Transverse colon (tissue), 4 donors: ENCODE measurements at regions not wholly inside any gene's neighbourhood (a gene's known extent, or its start where the extent isn't known, plus 50 kb on each side); places are given as distances from the start of the nearest gene placed in this dataset.
"Not testable (repeated sequence)": the region's sequence is repeated elsewhere in the genome, so short reads cannot be mapped to it uniquely, and the experiment has no call there.

Source experiments
- DNase-seq: peaks from one replicate; pipeline ENCODE4 v3.0.0-alpha.2; 2019
- H3K27ac ChIP-seq, 4 donors: fragments of 200-600 bp; sonication (generic); 2 replicates each; pipeline ENCODE4 v1.5.1; 2016 to 2018; ENCODE audit warnings: inconsistent platforms in 4 of 4
- H3K27me3 ChIP-seq: fragments of 200-600 bp; sonication (generic); 2 replicates; pipeline ENCODE4 v1.5.1; 2017; ENCODE audit warnings: inconsistent platforms
- H3K36me3 ChIP-seq, 4 donors: fragments of 200-600 bp; sonication (generic); 2 replicates each; pipeline ENCODE4 v1.5.1; 2017 to 2019; ENCODE audit warnings: inconsistent platforms in 4 of 4
- H3K4me1 ChIP-seq, 4 donors: fragments of 200-600 bp; sonication (generic); 2 replicates each; pipeline ENCODE4 v1.5.1; 2017 to 2020; ENCODE audit warnings: inconsistent platforms in 4 of 4
- H3K4me3 ChIP-seq, 4 donors: fragments of 200-600 bp; sonication (generic); 1 replicate in 1 of 4; 2 replicates in 3 of 4; pipeline versions ENCODE4 v1.5.1 to v1.6.1; 2017 to 2019; ENCODE audit warnings: inconsistent platforms in 4 of 4
- H3K9me3 ChIP-seq, 2 donors: fragments of 200-600 bp; sonication (generic); 2 replicates each; pipeline ENCODE4 v1.5.1; 2017 to 2019; ENCODE audit warnings: inconsistent platforms in 2 of 2
- EP300 ChIP-seq: sonication (generic); formaldehyde crosslinking; IDR thresholded peaks from one replicate; pipeline ENCODE4 v1.6.1; 2017; ENCODE audit warnings: antibody characterized with exemption, low read depth
- POLR2A ChIP-seq: fragments of 450-650 bp; IDR thresholded peaks from one replicate; pipeline ENCODE4 v1.6.1; 2016; ENCODE audit warnings: antibody characterized with exemption, mild to moderate bottlenecking, moderate library complexity
- POLR2AphosphoS5 ChIP-seq, 3 donors: sonication (generic); formaldehyde crosslinking; IDR thresholded peaks; one replicate each; pipeline ENCODE4 v1.6.1; 2016; ENCODE audit warnings: antibody characterized with exemption in 3 of 3
- WGBS, 2 donors: methylation state at CpG; one replicate each; pipeline ENCODE4 v1.1.5; 2018; ENCODE audit warnings: low coverage in 1 of 2; 5-methylcytosine and 5-hydroxymethylcytosine counted together
- in situ Hi-C, 4 donors: fragments of 200-750 bp; cut with MboI; loops; one replicate each; pipeline versions ENCODE4 v1.15.0 to v1.15.1; 2017; ENCODE audit warnings: low sequenced_read_pairs in 3 of 4, low pct_ligation_motif_present in 1 of 4, low pct_unique_long_range_greater_than_20kb in 1 of 4
- intact Hi-C: fragments of 100-400 bp; cut with DNase I; formaldehyde crosslinking; loops from one replicate; pipeline ENCODE4 v1.15.1; 2023; ENCODE audit warnings: low total_unique reads
- TF ChIP-seq, protein P1 (sequence below), 5 experiments: fragments of 200-600 bp in 3 of 5; fragments of 450-650 bp in 2 of 5; sonication (generic) in 3 of 5; IDR thresholded peaks; 1 replicate in 2 of 5; 2 replicates in 3 of 5; pipeline ENCODE4 v1.5.1; 2016 to 2017; ENCODE audit warnings: antibody characterized with exemption in 5 of 5, inconsistent platforms in 3 of 5, mild to moderate bottlenecking in 2 of 5, moderate library complexity in 1 of 5

DNA sequence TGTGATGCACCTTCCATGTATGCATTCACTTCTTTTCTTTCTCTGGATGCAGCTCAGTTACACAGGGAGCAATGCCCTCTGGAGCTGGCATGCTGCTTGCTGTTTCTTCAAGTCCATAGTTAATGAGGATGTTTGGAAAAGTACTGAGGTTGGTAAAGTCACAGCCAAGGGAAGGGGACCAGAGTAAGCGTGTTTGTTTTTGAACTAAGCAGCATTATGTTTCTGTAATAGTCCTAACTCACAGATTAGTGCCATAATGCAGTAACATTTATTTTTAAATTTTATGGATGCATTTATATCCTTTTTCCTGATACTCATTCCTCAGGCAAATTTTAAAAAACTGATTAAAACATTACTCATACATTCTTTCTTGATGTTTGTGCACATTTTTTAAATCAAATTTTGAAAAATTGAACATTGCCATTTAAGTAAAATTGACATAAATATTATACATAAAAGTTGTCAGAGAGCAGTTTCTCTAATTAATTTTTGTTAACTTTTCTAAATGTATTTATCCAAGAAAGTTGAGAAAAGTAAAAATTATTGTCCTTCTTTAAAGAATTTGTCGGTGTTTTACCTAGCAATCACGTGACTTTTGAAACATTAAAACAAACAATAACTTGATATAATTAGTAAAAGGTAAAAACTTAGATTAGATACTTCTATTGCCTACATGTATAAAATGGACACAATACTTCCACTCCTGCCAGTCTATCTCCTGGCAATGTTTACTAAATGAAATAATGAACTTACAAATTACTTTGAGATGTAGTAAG is 659.6 kb upstream of the ANKRD30A start:
- no peak overlapping the region for H3K4me3 ChIP-seq
- TF ChIP-seq EP300 (no peak), POLR2AphosphoS5 (IDR thresholded peaks at IDR 0.05) (no peak), POLR2A (no peak)
- TF ChIP-seq, protein P1, sequence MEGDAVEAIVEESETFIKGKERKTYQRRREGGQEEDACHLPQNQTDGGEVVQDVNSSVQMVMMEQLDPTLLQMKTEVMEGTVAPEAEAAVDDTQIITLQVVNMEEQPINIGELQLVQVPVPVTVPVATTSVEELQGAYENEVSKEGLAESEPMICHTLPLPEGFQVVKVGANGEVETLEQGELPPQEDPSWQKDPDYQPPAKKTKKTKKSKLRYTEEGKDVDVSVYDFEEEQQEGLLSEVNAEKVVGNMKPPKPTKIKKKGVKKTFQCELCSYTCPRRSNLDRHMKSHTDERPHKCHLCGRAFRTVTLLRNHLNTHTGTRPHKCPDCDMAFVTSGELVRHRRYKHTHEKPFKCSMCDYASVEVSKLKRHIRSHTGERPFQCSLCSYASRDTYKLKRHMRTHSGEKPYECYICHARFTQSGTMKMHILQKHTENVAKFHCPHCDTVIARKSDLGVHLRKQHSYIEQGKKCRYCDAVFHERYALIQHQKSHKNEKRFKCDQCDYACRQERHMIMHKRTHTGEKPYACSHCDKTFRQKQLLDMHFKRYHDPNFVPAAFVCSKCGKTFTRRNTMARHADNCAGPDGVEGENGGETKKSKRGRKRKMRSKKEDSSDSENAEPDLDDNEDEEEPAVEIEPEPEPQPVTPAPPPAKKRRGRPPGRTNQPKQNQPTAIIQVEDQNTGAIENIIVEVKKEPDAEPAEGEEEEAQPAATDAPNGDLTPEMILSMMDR (IDR thresholded peaks at IDR 0.05): no peak
- DNase-seq: no peak
- no peaks in the 10 kb centered on the region for H3K36me3 ChIP-seq
- intact Hi-C loops (no loop called here), in situ Hi-C loops (no loop called here)
- no peaks in the 10 kb centered on the region for H3K27me3 ChIP-seq
- WGBS, 2 donors: 82 to 95% methylated on average over 2 to 3 of the region's 3 CpGs
- H3K4me1 ChIP-seq: no peaks in the 10 kb centered on the region
- H3K9me3 ChIP-seq: no peaks in the 10 kb centered on the region
- no peak overlapping the region for H3K27ac ChIP-seq

DNA sequence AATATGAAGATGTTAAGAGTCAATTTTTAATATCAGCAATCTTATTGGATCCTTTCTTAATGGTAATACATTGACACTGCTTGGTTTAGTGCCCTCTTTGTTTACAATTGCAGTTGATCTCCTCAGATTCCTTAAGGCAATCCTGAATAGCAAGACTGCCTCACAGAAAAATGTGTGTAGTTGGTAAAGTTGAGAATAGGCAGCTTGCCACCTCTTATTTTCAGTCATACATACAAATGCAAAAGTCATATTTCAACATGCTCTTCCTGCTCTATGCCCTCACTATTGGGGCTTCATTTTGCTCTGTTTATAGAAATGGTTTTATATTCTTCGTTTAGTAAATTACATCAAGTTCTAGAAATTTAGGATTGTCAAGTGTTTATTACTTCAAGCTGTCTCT is 661.1 kb upstream of the ANKRD30A start:
- WGBS, 2 donors: 33 to 39% methylated on average over 1 of the region's 1 CpG
- no peak overlapping the region for H3K27ac ChIP-seq
- intact Hi-C loops (no loop called here), in situ Hi-C loops (no loop called here)
- no peaks in the 10 kb centered on the region for H3K9me3 ChIP-seq
- no peak overlapping the region for H3K4me3 ChIP-seq
- no peaks in the 10 kb centered on the region for H3K27me3 ChIP-seq
- no peaks in the 10 kb centered on the region for H3K4me1 ChIP-seq
- no peaks in the 10 kb centered on the region for H3K36me3 ChIP-seq
- TF ChIP-seq POLR2A (no peak), POLR2AphosphoS5 (IDR thresholded peaks at IDR 0.05) (no peak), EP300 (no peak)
- TF ChIP-seq, protein P1 (IDR thresholded peaks at IDR 0.05): no peak
- DNase-seq: no peak

DNA sequence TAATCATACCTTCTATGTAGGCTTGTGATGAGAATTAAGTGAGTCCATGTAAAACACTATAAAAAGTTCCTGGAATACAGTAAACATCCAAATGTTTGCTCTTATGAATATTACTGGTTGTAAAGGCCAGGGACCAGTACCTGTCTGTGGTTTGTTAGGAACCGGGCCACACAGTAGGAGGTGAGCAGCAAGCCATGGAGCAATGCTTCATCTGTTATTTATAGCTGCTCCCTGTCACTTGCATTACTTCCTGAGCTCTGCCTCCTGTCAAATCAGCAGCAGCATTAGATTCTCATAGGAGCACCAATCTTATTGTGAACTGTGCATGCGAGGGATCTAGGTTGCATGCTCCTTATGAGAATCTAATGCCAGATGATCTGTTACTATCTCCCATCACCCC is 662.0 kb upstream of the ANKRD30A start:
- no peaks in the 10 kb centered on the region for H3K9me3 ChIP-seq
- in situ Hi-C loops: no loop called here
- intact Hi-C loops: no loop called here
- H3K36me3 ChIP-seq: no peaks in the 10 kb centered on the region
- H3K4me3 ChIP-seq: no peak overlapping the region
- DNase-seq: no peak
- no peak overlapping the region for H3K27ac ChIP-seq
- TF ChIP-seq POLR2AphosphoS5 (IDR thresholded peaks at IDR 0.05): no peak
- no peaks in the 10 kb centered on the region for H3K4me1 ChIP-seq
- 71 to 85% methylated on average over 1 to 2 of the region's 2 CpGs for WGBS, 2 donors
- H3K27me3 ChIP-seq: no peaks in the 10 kb centered on the region

DNA sequence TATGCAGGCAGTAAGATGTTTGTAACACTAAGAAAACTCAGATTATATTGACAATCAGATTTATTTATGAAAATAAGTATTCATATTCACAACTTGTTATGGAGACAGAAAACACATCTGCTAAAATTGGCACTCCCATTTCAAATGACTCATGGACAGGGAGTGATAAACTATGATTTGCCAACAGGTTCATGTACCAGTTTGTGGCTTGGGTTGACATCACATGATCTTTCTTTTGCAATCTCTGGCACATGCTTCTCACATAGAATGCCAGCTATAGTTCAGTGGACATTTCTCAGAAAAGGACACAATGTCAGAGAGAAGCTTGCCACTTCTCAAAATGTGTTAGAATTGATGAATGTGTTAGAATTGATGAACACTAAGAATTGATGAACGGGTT is 663.2 kb upstream of the ANKRD30A start:
- intact Hi-C loops: no loop called here
- H3K36me3 ChIP-seq: no peaks in the 10 kb centered on the region
- H3K27me3 ChIP-seq: no peaks in the 10 kb centered on the region
- H3K27ac ChIP-seq: no peak overlapping the region
- no peaks in the 10 kb centered on the region for H3K4me1 ChIP-seq
- in situ Hi-C loops: no loop called here
- TF ChIP-seq POLR2AphosphoS5 (IDR thresholded peaks at IDR 0.05): no peak
- TF ChIP-seq POLR2A: no peak
- TF ChIP-seq, protein P1 (IDR thresholded peaks at IDR 0.05): no peak
- no peak for TF ChIP-seq EP300
- 80 to 90% methylated on average over 1 of the region's 1 CpG for WGBS, 2 donors
- no peak for DNase-seq
- no peak overlapping the region for H3K4me3 ChIP-seq
- H3K9me3 ChIP-seq: no peaks in the 10 kb centered on the region

- in situ Hi-C loops, H3K27me3 ChIP-seq, H3K36me3 ChIP-seq, DNase-seq, H3K9me3 ChIP-seq, H3K4me3 ChIP-seq, H3K27ac ChIP-seq, H3K4me1 ChIP-seq, intact Hi-C loops: not testable (repeated sequence)
Observed at GRCh38 chr10:36458437-36458836, 667.0 kb upstream of the ANKRD30A start.
